NCI-H2171 treated with DMSO at 0.1 percent for 48 hours (cell line): ENCODE measurements at regions not wholly inside any gene's neighbourhood (a gene's known extent, or its start where the extent isn't known, plus 50 kb on each side); places are given as distances from the start of the nearest gene placed in this dataset.

Source experiments
- DNase-seq: peaks from one replicate; lab custom pipeline; 2025; lab: John Stamatoyannopoulos, UW

DNA sequence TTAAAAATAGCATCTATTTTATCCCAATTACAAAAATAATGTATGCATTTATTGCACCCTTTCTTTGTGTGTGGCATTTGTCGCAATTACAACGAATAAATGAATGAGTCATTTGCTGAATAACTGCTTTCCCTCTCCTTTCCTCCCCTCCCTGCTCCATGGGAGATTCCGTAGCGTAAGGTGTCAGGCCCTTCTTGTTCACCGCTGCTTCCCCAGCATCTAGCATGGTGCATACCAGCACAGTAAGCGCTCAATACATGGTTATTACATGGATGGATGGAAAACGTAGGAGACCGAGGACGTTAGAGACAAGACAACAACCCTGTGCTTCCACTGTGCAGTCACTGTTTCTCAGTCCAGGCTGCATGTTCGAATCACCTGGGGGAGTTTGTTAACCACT, 336.0 kb upstream of the EEF2KMT start:
- DNase-seq, result no peak

DNA sequence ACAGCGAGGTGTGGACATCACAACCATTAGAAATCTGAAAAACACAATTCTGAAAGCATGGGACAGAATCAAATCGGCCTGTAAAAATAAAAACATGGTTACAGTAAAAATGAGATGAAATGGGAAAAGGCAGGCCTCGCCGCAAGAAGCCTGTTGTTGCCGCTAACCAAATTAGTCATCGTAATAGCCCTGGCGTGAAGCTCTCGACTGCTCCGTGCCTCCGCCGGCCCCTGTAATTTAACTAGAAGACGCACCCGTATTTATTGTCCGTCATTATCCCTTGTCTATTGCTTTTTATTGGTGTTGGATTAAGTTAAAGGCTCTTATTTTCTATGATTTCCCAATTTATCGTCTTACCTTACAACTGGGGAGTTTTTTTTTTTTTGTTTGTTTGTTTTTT, 334.6 kb upstream of the EEF2KMT start:
- DNase-seq, result no peak

DNA sequence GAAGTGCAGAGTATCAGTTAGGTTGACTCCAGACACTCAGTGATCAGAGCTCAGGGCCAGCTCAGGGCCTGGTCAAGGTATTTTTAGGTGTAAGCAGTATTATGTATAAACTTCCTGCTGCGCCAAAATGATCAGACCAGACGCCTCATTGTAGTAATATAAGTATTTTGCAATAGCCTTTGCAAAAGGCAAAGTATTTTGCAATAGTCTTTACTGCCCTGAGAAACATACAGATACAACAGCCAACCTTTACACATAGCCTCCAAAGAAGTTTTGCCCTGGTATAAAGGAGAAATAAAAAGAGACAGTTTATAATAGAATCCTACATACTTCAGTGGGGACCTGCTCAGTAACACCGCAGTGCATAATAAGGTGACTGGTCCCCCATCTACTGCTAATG, 333.0 kb upstream of the EEF2KMT start:
- no peak for DNase-seq

DNA sequence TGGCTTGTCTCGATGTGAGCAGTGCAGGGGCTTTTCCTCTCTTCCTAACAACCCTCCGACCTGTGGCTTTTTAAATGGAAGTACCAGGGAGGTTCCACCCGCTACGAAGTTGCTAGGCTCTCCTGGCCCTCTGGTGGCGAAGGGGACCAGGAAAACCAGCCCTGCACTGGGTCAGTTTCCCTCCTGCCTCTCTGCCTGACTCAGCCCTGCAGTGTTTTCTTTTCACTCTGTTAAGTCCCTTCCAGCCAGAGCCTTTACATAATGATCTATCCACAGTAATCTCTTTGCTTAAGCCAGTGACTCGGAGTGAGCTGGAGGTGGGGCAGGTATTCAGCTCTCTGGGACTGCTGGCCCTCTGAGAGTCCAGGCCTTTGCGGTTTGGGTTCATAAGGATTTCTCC, 331.3 kb upstream of the EEF2KMT start:
- no peak for DNase-seq

DNA sequence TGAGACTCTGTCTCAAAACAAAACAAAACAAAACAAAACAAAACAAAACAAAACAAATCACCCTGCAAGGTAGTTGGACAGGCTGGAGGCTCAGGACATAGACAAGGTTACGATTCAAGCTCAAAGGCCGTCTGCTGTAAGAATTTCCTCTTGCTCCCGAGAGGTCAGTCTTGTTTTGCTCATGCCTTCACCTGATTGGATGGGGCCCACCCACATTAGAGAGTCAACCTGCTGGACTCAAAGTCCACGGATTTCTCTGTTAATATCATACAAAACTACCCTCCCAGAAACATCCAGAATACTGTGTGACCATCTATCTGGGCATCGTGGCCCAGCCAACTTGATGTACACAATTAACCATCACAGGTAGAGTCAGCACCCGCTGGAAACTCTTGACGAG, 330.0 kb upstream of the EEF2KMT start:
- DNase-seq, result no peak

DNA sequence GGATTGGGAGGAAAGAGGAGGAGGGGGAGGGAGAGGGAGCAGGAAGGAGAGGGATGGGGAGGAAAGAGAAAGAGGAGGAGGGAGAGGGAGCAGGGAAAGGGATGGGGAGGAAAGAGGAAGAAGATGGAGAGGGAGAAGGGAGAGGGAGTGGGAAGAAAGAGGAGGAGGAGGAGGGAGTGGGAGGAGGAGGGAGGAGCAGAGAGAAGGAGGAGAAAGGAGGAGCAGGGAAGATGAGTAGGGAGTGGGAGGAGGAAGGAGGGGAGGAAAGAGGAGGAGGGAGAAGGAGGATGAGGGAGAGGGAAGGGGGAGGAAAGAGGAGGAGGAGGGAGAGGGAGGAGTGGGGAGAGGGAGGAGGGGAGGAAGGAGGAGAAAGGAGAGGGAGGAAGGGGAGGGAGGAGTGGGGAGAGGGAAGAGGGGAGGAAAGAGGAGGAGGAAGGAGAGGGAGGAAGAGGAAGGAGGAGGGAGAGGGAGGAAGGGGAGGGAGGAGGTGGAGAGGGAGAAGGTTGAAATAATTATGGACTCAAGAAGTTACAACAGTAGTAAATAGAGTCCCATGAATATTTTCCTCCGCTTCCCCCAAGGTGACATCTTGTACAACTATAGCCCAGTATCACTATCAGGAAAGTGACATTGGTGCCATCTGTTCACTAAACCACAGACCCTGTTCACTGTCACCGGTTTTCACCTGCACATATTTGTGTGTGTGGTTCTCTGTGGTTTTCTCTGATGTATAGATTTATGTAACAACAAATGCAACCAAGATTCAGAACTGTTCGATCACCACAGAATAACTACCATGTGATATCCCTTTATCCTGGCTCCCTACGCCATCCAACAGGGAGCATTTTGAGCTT, 325.3 kb upstream of the EEF2KMT start:
- DNase-seq, result no peak

DNA sequence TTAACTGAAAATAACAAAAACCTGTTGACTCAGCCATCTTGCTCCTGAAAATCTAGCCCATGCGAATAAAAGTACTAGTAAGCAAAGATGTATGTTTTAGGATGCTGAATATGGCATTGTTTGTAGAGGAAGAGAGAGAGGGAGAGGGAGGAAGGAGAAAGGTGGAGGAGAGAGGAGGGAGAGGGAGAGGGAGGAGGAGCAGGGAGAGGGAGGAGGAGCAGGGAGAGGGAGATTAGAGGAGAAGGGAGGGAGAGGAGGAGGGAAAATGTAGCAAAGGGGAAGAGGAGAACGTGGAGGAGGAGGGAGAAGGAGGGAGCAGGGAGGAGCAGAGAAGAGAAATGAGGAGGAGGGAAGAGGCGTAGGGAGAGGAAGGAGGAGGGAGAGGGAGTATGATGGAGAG, 324.5 kb upstream of the EEF2KMT start:
- no peak for DNase-seq

DNA sequence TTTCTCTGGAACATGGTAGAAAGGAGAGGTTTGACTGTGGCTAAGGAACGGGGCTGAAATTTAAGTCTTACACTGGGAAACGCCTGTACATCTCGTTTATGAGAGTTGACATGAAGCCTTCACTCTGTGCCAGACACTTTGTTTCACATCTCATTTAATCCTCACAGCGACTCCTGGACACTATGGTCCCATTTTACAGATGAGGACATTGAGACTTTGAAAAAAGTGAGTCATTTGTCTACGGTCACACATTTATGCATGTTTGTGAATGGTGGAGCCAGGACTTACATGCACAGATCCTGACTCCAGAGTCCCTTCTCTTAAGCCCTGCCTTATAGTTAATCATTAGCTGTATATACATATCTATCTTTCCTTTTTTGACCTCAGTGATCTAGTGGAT, 318.4 kb upstream of the EEF2KMT start:
- DNase-seq, result no peak

DNA sequence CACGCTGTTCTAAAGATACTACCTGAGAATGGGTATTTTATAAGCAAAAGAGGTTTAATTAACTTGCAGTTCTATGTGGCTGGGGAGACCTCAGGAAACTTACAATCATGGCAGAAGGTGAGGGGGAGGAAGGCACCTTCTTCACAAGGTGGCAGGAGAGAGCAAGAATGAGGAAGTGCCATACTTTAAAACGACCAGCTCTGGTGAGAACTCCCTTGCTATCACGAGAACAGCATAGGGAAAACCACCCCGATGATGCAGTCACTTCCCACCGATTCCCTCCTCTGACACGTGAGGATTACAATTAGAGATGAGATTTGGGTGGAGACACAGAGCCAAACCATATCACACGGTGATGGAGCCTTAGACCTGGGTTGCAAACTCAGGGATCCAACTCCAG, 317.5 kb upstream of the EEF2KMT start:
- no peak for DNase-seq

DNA sequence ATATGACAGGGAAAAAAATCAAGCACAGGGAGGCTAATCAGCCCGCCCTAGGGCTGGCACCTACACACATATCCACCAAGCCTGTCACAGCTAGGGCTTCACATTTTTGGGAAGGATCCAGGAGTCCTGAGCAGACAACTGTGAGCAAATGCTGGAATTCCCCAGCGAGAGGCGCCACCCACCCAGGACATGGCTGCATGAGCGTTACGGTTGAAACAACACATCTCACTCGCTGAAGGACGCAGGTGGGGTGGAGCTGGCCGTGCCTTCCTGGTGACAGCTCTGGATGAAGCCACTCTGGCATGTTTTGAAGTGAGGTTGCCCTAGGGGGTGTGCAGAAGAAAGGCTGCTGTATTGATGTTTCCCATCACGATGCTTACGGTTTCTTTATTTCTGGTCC, 315.1 kb upstream of the EEF2KMT start:
- no peak for DNase-seq

DNA sequence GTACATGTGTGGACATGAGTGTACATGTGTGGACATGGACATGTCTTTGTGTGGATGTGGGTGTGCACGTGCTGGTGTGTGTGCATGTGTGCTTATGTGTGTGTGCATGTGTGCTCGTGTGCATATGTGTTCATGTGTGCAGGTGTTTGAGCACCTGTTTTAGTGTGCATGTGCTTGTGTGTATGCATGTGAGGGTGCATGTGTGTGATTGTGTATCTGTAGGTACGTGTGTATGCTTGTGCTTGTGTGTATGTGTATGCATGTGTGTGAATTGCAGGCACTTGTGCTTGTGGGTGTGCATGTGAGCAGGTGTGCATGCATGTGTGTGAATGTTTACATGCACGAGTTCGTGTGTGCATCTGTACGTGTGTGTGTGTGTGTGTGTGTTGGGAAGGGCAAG, 300.6 kb upstream of the EEF2KMT start:
- no peak for DNase-seq

DNA sequence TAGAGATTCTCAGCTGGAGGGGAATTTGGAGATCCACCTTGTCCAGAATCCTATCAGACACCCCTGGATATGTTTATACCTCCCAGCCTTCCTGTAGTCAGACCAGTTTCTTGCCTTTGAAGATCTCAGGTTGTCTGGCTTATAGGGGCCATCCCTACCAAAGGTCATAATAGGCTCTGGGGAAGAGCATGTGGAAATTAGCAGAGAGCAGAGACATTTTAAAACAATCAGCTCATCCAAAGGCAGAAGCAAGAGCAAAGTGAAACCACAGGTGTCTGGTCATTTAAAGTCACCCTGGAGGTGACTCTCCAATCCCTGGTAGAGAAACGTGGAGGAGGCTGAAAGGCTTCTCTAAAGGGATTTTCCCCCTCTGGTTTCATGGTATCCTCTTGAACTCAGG, 299.3 kb upstream of the EEF2KMT start:
- DNase-seq, result no peak

DNA sequence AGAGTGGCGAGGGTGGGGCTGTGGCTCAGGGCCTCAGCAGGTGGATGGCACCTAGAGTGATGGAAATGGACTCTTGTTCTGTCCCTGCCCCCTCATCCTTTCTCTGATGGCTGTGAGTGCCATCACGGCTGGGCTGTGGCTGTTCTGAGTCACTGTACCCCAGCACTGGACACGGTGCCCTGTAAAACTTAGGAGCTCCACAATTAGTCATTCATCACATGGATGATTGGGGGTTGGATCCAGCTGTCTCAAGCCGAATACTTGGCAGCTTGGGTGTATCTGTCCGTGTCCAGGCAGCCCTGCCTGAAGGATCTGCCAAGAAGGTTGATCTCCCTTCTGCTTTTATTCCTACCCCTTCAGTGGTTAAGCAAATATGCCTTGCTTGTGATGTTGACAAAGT, 295.5 kb upstream of the EEF2KMT start:
- DNase-seq, result no peak

DNA sequence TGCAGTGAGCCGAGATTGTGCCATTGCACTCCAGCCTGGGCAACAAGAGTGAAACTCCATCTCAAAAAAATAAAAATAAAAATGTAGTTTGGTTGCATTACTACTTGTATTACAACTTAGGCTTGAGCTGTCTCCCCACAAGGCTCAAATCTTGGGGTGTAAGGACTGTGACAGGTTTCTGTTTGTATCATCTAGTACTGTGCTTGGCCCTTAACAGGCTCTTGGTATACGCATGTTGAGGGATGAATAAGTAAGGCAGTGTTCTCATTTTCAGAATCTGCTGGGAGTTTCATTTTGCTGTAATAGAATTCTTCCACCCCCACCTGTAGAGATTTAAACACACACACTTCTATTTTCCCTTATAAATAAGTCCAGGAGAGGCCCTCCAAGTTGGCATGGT, 289.4 kb upstream of the EEF2KMT start:
- no peak for DNase-seq

DNA sequence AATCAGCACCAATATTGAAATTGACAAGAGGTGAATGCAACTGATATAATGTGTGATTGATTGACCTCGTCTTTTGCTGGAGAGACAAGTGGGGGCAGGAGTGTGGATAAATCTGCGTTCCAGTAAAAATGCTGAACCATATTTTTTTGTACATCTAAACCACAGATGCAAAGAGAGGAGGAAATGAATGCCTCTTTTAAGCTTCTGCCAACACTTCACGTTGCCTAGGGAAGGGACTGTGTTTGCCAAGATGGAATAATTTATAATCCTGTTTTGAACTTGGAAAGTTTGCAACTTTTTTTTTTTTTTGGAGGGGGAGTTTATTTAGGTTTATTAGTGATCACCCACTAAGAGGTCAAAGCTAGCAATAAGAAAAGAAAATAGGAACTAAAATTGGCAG, 288.2 kb upstream of the EEF2KMT start:
- DNase-seq, result no peak

DNA sequence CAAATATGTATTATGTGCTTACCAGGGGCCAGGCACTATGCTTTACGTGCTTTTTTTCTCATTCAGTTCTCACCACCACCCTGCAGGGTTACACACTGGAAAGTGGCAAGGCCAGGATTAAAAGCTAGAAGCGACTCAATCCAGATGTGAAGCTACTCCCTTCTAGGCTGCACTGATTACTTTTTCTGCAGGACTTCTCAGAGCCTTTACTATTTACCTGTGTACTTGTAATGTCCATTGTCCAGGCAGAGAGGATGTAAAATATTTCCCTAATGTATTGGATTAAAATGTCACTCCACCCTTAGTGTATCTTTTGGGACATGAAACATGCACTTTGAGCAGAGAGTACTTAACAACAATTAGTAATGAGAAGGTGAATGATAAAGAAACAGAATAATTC, 287.5 kb upstream of the EEF2KMT start:
- DNase-seq, result no peak

DNA sequence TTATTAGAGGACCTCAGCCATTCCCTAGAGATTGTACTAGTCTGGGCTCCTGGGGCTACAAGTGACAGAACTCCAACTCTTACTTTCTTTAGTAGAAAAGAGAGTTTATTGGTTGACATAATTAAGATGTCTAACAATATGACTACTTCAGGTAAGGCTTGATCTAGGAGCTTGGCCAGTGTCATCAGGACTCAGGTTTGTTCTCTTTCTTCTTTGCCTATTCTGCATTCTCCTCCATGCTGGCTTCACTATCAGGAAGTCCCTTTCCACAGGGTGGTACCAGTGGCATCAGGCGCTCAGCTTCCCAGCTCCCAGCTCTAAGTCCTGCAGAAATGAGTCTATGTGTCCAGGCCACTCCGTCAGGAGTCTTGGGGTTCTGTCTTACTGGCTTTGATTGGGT, 286.1 kb upstream of the EEF2KMT start:
- DNase-seq, result no peak

DNA sequence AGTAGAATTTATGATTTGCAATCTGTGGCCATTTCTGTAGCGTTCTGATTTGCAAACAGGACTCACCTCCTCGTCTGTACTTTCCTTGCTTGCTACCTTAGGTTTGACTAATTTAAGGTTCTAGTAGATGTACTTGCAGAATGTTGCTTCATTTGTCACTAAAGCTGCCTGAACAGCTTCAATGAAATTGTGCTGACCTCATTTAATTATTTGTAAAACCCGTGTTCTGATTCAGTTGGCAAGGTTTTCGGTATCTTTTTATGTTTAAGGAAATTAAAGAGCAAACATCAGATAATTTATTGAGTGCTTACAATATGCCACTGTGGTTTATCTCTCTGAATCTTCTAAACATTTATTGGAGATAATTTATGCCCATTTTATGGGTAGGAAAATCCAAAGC, 284.9 kb upstream of the EEF2KMT start:
- DNase-seq, result no peak

DNA sequence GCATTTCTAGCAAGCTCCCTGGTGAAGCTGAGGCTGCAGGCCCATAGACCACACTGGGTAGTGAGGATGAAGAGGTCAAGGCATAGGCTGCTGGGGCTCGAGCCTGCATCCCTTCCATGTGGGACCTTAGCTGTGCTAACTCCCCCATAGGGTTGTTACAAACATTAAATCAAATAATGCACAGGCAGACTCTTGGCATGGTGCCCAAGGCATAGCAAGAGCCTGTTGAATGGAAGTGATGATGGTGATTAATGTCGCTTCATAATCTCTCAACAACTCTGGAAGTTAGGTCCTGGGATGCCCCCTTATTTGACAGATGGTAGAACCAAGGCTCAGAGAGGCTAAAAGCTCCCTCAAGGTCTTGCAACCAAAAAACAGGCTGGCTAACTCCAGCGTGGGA, 283.9 kb upstream of the EEF2KMT start:
- DNase-seq, result no peak

DNA sequence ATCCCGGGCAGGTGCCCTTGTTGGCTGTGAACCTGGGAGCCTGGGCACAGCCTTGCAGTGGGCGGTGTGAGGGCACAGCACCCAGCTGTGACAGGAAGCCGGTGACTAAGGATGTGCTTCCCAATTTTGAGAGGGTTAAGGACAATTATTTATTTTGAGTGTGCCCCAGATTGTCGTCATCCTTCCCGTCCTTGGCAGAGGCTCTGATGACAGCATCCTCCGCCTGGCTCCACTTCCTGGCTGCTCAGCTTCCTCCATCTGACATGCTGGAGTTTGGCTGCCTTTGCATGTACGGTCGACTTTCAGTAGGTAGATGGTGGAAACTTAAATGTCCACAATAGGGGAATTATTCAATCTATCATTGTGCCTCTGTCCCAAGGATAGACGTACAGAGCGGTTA, 282.4 kb upstream of the EEF2KMT start:
- DNase-seq, result no peak

DNA sequence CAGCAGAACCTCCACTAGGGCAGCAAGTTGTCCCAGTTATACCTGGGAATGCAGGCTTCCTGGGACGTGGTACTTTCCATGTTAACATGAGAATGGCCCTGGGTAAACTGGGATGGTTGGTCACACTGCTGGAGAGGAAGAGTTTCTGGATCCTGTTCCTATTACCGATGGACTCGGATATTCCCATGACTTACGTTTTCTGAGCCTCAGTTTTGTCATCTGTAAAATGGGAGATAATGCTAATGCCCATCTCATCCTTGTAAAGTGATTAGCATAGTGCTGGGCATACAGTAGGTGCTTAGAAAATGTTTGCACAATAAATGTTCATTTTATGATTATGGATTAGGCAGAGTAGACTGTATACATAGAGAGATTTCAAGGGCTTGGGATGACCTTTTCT, 280.9 kb upstream of the EEF2KMT start:
- no peak for DNase-seq

DNA sequence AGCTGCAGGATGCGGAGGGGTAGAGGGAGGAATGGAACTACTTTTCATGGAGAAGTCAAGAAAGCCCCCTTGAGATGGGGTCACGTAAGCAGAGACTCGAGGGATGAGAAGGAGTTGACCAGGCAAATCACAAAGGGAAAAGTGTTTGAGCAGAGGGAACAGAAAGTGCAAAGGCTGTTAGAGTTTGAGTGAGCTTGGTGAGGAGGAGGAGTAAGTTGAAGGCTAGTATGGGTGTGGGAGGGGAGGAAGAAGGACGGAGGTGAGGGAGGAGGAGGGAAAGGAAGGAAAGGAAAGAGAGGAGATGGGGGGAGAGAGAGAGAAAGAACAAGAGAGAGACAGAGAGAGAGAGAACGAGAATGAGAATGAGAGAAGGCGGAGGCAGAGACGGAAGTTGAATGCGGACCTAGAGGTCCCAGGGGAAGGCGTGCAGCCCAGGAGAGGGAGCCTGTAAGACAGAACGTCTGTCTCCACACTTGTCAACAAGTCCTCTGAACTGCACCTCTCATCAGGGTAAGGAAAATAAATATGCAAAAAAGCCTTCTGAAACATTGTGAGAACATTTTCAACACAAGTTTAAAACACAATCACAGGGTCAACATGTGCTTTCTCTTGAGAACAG, 279.8 kb upstream of the EEF2KMT start:
- DNase-seq, result peak; percentile 3

DNA sequence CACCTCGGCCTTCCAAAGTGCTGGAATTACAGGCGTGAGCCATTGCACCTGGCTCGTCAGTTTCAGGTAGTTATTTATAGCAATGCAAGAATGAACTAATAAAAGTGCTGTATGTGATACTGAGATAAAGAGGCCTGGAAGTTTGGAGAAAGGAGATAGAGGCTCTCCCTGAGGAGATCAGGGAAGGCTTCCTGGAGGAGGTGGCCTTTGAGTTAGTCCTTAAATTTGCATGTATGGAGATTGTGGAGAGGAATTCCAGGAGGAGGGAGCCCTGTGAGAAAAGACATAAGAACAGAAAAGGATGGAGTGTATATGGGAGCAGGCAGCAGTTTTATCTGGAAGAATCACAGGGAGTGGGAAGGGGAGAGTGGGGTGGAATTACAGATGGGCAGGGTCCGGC, 276.6 kb upstream of the EEF2KMT start:
- DNase-seq, result no peak

DNA sequence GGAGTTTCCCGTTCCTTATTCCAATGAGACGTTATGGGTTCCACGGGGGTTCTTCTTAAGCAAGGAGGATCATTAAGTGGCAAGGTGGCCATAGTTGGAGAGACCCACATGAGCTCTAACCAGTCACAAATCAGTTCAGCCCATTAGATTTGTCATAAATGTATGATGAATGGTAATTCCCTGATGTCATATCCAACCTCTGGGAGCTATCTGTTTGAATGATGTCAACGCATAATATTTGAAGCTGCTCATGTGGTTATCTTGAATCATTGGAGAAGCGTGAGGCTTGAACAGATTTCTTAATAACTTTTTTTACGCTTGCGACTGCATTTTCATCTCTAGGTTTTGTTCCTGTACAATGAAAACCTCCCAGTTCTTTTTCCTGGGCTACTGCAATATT, 270.4 kb upstream of the EEF2KMT start:
- DNase-seq, result no peak
